Smooth muscle cell (in vitro differentiated cells): ENCODE measurements at regions not wholly inside any gene's neighbourhood (a gene's known extent, or its start where the extent isn't known, plus 50 kb on each side); places are given as distances from the start of the nearest gene placed in this dataset.
A peak's percentile ranks its signal among the peaks of the same experiment; 100 is the strongest.

Experiments
- DNase-seq: peaks from one replicate; lab custom pipeline; 2025; ENCODE audit not compliant: unreplicated experiment; lab: John Stamatoyannopoulos, UW
- H2AFZ ChIP-seq: fragments of 200-600 bp; sonication (generic); 2 replicates; pipeline ENCODE4 v1.6.0; 2016; ENCODE audit warnings: antibody characterized with exemption, low read depth, mild to moderate bottlenecking
- H3F3A ChIP-seq: fragments of 200-600 bp; sonication (generic); 2 replicates; pipeline ENCODE4 v1.6.0; 2017; ENCODE audit warnings: antibody characterized with exemption, low read depth
- H3K27ac ChIP-seq: fragments of 200-600 bp; sonication (generic); 2 replicates; pipeline ENCODE4 v1.5.1; 2016; ENCODE audit warnings: low read depth, mild to moderate bottlenecking
- H3K27me3 ChIP-seq: fragments of 200-600 bp; sonication (generic); 2 replicates; pipeline ENCODE4 v1.6.1; 2016; ENCODE audit warnings: low read depth, mild to moderate bottlenecking
- H3K36me3 ChIP-seq: fragments of 200-600 bp; sonication (generic); 2 replicates; pipeline ENCODE4 v1.5.1; 2016; ENCODE audit warnings: low read depth
- H3K4me1 ChIP-seq: fragments of 200-600 bp; sonication (generic); 2 replicates; pipeline ENCODE4 v1.5.1; 2016; ENCODE audit warnings: low read depth
- H3K4me2 ChIP-seq: fragments of 200-600 bp; sonication (generic); 2 replicates; pipeline ENCODE4 v1.6.0; 2016; ENCODE audit warnings: mild to moderate bottlenecking
- H3K4me3 ChIP-seq: fragments of 200-600 bp; sonication (generic); 2 replicates; pipeline ENCODE4 v1.5.1; 2016; ENCODE audit warnings: mild to moderate bottlenecking
- H3K79me2 ChIP-seq: fragments of 200-600 bp; sonication (generic); 2 replicates; pipeline ENCODE4 v1.6.0; 2016; ENCODE audit warnings: low read depth, mild to moderate bottlenecking
- H3K9ac ChIP-seq: fragments of 200-600 bp; sonication (generic); 2 replicates; pipeline ENCODE4 v1.6.0; 2016; ENCODE audit warnings: low read depth
- H3K9me3 ChIP-seq: fragments of 200-600 bp; sonication (generic); replicated peaks from 2 replicates; pipeline ENCODE4 v1.5.1; 2016; ENCODE audit warnings: low read depth
- H4K20me1 ChIP-seq: fragments of 200-600 bp; sonication (generic); 2 replicates; pipeline ENCODE4 v1.6.0; 2016; ENCODE audit warnings: low read depth
- WGBS: methylation state at CpG from one replicate; pipeline ENCODE4 v1.1.7; 2016; ENCODE audit warnings: low lambda C conversion rate; 5-methylcytosine and 5-hydroxymethylcytosine counted together
- TF ChIP-seq, protein P1 (sequence below): fragments of 200-600 bp; sonication (generic); IDR thresholded peaks from 2 replicates; pipeline ENCODE4 v1.5.1; 2017; ENCODE audit warnings: borderline replicate concordance, mild to moderate bottlenecking, antibody characterized with exemption; ENCODE audit not compliant: insufficient read depth, poor library complexity, severe bottlenecking

DNA sequence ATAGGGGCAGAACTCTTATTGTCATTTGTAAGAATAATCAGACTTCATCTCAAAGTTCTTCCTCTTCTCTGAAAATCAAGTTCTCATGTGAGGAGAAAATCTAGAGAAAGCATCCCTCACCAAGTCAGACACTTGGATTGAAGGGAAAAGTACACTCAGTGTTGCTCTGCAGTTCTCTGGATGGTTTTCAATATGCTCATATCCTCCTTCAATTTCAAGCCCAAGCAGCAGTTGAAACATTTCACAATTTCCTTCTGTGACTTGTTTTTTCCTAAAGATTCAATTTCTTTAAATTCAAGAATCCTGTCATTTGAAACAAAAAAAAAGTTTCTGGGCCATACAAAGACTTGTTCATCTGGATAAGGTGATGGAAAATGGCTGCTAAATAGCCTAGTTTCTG, 140.2 kb upstream of the AHI1 start:
- peaks cover 3% of the 10 kb centered on the region for H3K4me1 ChIP-seq
- H3F3A ChIP-seq = no peaks in the 10 kb centered on the region
- no peak overlapping the region for H3K9ac ChIP-seq
- no peaks in the 10 kb centered on the region for H3K79me2 ChIP-seq
- H3K4me2 ChIP-seq = no peak overlapping the region
- DNase-seq = no peak
- no peaks in the 10 kb centered on the region for H3K36me3 ChIP-seq
- H4K20me1 ChIP-seq = no peaks in the 10 kb centered on the region
- TF ChIP-seq, protein P1, sequence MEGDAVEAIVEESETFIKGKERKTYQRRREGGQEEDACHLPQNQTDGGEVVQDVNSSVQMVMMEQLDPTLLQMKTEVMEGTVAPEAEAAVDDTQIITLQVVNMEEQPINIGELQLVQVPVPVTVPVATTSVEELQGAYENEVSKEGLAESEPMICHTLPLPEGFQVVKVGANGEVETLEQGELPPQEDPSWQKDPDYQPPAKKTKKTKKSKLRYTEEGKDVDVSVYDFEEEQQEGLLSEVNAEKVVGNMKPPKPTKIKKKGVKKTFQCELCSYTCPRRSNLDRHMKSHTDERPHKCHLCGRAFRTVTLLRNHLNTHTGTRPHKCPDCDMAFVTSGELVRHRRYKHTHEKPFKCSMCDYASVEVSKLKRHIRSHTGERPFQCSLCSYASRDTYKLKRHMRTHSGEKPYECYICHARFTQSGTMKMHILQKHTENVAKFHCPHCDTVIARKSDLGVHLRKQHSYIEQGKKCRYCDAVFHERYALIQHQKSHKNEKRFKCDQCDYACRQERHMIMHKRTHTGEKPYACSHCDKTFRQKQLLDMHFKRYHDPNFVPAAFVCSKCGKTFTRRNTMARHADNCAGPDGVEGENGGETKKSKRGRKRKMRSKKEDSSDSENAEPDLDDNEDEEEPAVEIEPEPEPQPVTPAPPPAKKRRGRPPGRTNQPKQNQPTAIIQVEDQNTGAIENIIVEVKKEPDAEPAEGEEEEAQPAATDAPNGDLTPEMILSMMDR = no peak
- no peaks in the 10 kb centered on the region for H3K27me3 ChIP-seq
- H2AFZ ChIP-seq = no peak overlapping the region
- no peaks in the 10 kb centered on the region for H3K9me3 ChIP-seq
- H3K27ac ChIP-seq = no peak overlapping the region
- H3K4me3 ChIP-seq = no peak overlapping the region

DNA sequence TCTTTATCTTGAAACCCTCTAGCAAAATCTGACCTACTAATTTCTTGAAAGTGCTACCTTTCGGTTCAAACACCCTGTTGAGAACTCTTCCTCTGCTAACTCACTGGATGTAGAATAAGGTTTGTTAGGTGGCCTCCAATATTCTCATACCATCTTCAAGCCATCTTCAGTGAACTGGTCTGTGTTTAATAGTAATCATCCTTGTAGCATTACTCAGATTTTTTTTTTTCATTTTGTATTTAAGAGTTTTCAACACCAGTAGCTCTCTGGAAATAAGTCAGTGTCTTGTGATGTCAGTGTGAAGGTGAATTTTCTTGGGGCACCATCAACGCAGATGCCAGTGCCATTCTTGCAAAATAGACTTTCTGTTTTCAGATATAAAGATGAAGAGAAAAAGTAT, 140.6 kb upstream of the AHI1 start:
- 95% methylated on average over 2 of the region's 2 CpGs for WGBS
- Histone ChIP-seq H2AFZ (no peak overlapping the region), H3K9ac (no peak overlapping the region), H3K27me3 (no peaks in the 10 kb centered on the region), H3K9me3 (no peaks in the 10 kb centered on the region), H3K79me2 (no peaks in the 10 kb centered on the region), H4K20me1 (no peaks in the 10 kb centered on the region), H3K27ac (no peak overlapping the region), H3K4me3 (no peak overlapping the region), H3K4me1 (peaks cover 3% of the 10 kb centered on the region), H3K4me2 (no peak overlapping the region), H3K36me3 (no peaks in the 10 kb centered on the region), H3F3A (no peaks in the 10 kb centered on the region)
- TF ChIP-seq, protein P1 = no peak
- DNase-seq = no peak

DNA sequence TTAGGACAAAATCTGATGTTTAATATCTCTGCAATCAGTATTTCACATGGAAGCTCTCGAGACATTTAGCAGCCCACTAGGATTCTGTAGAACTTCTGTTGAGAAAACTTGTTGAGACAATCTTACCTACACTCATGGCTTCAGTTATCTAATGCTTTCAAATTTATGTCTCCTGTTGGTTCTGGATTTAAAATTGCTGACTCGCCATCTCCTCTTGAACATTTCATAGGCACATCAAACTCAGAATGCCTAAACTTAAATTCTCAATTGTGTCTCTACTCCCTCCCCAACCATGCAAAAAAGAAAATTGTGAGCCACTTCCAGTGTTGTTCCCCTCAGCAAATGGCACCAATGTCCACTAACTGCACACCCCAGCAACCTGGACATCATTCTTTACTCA, 142.5 kb upstream of the AHI1 start:
- WGBS = 97% methylated on average over 2 of the region's 2 CpGs
- no peak overlapping the region for H3K4me3 ChIP-seq
- DNase-seq = no peak
- no peaks in the 10 kb centered on the region for H3K36me3 ChIP-seq
- H3K27ac ChIP-seq = no peak overlapping the region
- no peak overlapping the region for H3K9ac ChIP-seq
- no peaks in the 10 kb centered on the region for H3F3A ChIP-seq
- TF ChIP-seq, protein P1 = no peak
- no peaks in the 10 kb centered on the region for H4K20me1 ChIP-seq
- no peak overlapping the region for H3K4me2 ChIP-seq
- H2AFZ ChIP-seq = no peak overlapping the region
- no peaks in the 10 kb centered on the region for H3K79me2 ChIP-seq
- H3K9me3 ChIP-seq = no peaks in the 10 kb centered on the region
- peaks cover 3% of the 10 kb centered on the region for H3K4me1 ChIP-seq
- no peaks in the 10 kb centered on the region for H3K27me3 ChIP-seq

DNA sequence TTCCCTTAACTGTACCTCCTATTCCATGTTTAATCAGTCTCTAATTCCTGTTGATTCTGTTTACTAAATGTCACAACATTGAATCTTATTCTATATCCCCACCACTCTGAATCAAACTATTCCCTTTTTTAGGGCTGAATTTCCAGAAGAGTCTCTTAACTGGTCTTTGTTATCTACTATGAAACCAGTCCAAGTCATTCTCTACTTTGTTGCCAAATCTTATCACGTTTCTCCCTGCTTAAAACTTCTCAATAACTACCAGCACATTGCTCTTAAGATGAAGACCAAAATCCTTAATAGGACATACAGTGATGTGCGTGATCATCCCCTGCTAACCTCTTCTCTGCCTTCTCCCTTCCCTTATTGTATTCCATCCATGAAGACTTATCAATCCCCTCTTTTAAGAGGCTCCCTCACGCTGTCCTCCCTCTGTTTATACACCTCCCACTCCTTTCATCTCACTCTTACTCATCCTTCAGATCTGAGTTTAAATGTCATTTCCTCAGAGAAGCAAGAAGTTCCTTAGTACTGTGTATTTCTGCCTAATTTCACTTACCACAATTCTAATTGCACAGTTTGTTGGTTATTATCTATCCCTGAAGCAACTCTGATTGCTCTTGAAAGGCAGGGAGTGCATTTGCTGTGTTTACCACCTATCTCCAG, 143.0 kb upstream of the AHI1 start:
- H3K4me2 ChIP-seq = peak overlapping the region; percentile 35
- no peaks in the 10 kb centered on the region for H3F3A ChIP-seq
- H3K4me1 ChIP-seq = peaks cover 3% of the 10 kb centered on the region
- no peaks in the 10 kb centered on the region for H3K27me3 ChIP-seq
- no peak for DNase-seq
- peak overlapping the region; percentile 42 for H2AFZ ChIP-seq
- H3K79me2 ChIP-seq = no peaks in the 10 kb centered on the region
- no peaks in the 10 kb centered on the region for H3K36me3 ChIP-seq
- no peak overlapping the region for H3K4me3 ChIP-seq
- 50% methylated on average over 3 of the region's 3 CpGs for WGBS
- H3K9me3 ChIP-seq = no peaks in the 10 kb centered on the region
- H4K20me1 ChIP-seq = no peaks in the 10 kb centered on the region
- H3K9ac ChIP-seq = no peak overlapping the region
- H3K27ac ChIP-seq = no peak overlapping the region
- TF ChIP-seq, protein P1 = no peak
